A673 (cell line): ENCODE measurements at regions not wholly inside any gene's neighbourhood (a gene's known extent, or its start where the extent isn't known, plus 50 kb on each side); places are given as distances from the start of the nearest gene placed in this dataset.

ENCODE experiments used
- BruUV-seq: library from RNA; stranded (reverse); fragments of 400-500 nt; replicated peaks from 2 replicates; lab custom pipeline; 2021; lab: Mats Ljungman, UMichigan
- CTCF ChIA-PET: fragments of 300-600 bp; sonication (Branson Sonifier 250); formaldehyde crosslinking; loops from one replicate; lab custom pipeline; 2022; ENCODE audit warnings: antibody characterized with exemption; lab: Charles Lee
- POLR2A ChIA-PET: fragments of 300-600 bp; sonication (Branson Sonifier 250); formaldehyde crosslinking; loops from one replicate; lab custom pipeline; 2022; ENCODE audit warnings: antibody characterized with exemption; ENCODE audit not compliant: low non-redundant PET; lab: Charles Lee
- DNase-seq: peaks from one replicate; pipeline ENCODE4 v3.0.0-alpha.2; 2015; ENCODE audit warnings: low spot score
- H3K27ac ChIP-seq: fragments of 200-600 bp; sonication (generic); 2 replicates; pipeline ENCODE4 v1.5.1; 2016; ENCODE audit warnings: mixed run types, low read depth, mild to moderate bottlenecking, mixed read lengths, antibody characterized with exemption, low read length; ENCODE audit not compliant: poor library complexity, severe bottlenecking
- H3K27me3 ChIP-seq: fragments of 200-600 bp; sonication (generic); replicated peaks from 2 replicates; pipeline ENCODE4 v1.6.1; 2017; ENCODE audit warnings: mixed run types, low read depth, mild to moderate bottlenecking, mixed read lengths, antibody characterized with exemption, low read length; ENCODE audit not compliant: insufficient read depth, poor library complexity
- H3K36me3 ChIP-seq: fragments of 200-600 bp; sonication (generic); 2 replicates; pipeline ENCODE4 v1.6.1; 2016; ENCODE audit warnings: mixed run types, mild to moderate bottlenecking, mixed read lengths, antibody characterized with exemption, low read length; ENCODE audit not compliant: insufficient read depth, poor library complexity, severe bottlenecking
- H3K4me1 ChIP-seq: fragments of 200-600 bp; sonication (generic); 2 replicates; pipeline ENCODE4 v1.6.1; 2017; ENCODE audit warnings: mixed run types, mild to moderate bottlenecking, mixed read lengths, antibody characterized with exemption, low read length; ENCODE audit not compliant: insufficient read depth, poor library complexity, severe bottlenecking
- H3K4me3 ChIP-seq: fragments of 200-600 bp; sonication (generic); 2 replicates; pipeline ENCODE4 v1.5.1; 2016; ENCODE audit warnings: low read depth, mixed run types, mild to moderate bottlenecking, mixed read lengths, low read length; ENCODE audit not compliant: poor library complexity, severe bottlenecking
- H3K9me3 ChIP-seq: fragments of 200-600 bp; sonication (generic); 2 replicates; pipeline ENCODE4 v1.6.1; 2016; ENCODE audit warnings: mixed run types, low read depth, mild to moderate bottlenecking, mixed read lengths, antibody characterized with exemption, low read length; ENCODE audit not compliant: poor library complexity, severe bottlenecking
- EZH2 ChIP-seq: fragments of 200-600 bp; sonication (generic); IDR thresholded peaks from 2 replicates; pipeline ENCODE4 v1.6.1; 2017; ENCODE audit warnings: borderline replicate concordance, low read depth, mild to moderate bottlenecking, mixed read lengths, antibody characterized with exemption, low read length; ENCODE audit not compliant: poor library complexity, severe bottlenecking
- intact Hi-C: fragments of 100-400 bp; cut with micrococcal nuclease; formaldehyde crosslinking; loops from one replicate; pipeline ENCODE4 v1.10.0; 2022; ENCODE audit not compliant: unreplicated experiment
- TF ChIP-seq, protein P1 (sequence below): fragments of 300-800, 200-600 bp; sonication (generic); conservative IDR thresholded peaks from 2 replicates; pipeline ENCODE4 v1.5.1; 2017; ENCODE audit warnings: low read depth, mild to moderate bottlenecking, antibody characterized with exemption, low read length, moderate library complexity, mixed read lengths

DNA sequence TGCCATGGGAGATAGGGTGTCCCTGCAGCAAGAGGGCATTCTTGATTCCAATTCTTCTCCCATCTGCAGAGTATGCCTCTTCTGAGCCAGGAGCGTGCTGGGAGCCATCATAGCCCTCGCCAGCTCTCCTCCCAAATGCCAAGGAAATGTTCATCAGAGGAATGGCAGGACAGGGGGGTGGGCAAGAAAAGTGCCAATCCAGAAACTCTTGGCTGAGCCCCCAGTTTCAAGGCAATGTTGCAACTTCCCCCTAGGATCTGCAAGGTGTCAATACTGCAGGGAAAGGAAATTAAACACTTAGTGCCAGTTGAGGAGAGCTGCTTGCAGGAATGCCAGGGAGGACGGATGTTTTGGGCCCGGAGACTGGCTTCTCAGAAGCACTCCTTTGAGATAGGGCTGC, 94.8 kb upstream of the PRDM11 start:
- TF ChIP-seq EZH2 = no peak
- TF ChIP-seq, protein P1, sequence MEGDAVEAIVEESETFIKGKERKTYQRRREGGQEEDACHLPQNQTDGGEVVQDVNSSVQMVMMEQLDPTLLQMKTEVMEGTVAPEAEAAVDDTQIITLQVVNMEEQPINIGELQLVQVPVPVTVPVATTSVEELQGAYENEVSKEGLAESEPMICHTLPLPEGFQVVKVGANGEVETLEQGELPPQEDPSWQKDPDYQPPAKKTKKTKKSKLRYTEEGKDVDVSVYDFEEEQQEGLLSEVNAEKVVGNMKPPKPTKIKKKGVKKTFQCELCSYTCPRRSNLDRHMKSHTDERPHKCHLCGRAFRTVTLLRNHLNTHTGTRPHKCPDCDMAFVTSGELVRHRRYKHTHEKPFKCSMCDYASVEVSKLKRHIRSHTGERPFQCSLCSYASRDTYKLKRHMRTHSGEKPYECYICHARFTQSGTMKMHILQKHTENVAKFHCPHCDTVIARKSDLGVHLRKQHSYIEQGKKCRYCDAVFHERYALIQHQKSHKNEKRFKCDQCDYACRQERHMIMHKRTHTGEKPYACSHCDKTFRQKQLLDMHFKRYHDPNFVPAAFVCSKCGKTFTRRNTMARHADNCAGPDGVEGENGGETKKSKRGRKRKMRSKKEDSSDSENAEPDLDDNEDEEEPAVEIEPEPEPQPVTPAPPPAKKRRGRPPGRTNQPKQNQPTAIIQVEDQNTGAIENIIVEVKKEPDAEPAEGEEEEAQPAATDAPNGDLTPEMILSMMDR = no peak
- Histone ChIP-seq H3K36me3 (no peaks in the 10 kb centered on the region), H3K4me3 (no peak overlapping the region), H3K27ac (no peak overlapping the region), H3K4me1 (peaks cover 1% of the 10 kb centered on the region), H3K27me3 (no peaks in the 10 kb centered on the region), H3K9me3 (no peaks in the 10 kb centered on the region)
- POLR2A ChIA-PET = no interaction called here
- no peak for DNase-seq
- CTCF ChIA-PET = no interaction called here
- no TSS peak for BruUV-seq
- intact Hi-C loops = no loop called here

DNA sequence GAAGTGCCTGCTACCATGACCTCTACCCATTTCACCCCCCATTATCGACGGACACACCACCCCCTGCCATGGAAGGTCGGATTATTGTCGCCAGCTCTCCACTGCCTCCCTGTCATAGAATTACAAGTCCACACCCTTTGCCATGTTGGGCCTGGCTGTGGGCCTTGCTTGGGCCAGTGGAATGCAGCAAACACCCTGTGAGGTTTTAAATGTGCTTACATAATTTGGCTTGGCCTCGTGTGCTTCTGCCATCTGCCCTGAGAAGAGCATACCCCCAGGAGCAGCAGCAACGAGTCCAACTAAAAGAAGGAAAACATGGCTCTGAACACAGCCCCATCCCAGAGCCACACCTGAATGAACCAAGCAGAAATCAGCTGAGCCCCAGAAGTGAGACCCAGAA, 94.1 kb upstream of the PRDM11 start:
- intact Hi-C loops = no loop called here
- H3K4me1 ChIP-seq = peaks cover 3% of the 10 kb centered on the region
- H3K9me3 ChIP-seq = no peaks in the 10 kb centered on the region
- H3K27ac ChIP-seq = no peak overlapping the region
- ChIA-PET CTCF (no interaction called here), POLR2A (no interaction called here)
- BruUV-seq = no TSS peak
- no peaks in the 10 kb centered on the region for H3K36me3 ChIP-seq
- H3K27me3 ChIP-seq = no peaks in the 10 kb centered on the region
- DNase-seq = no peak
- H3K4me3 ChIP-seq = no peak overlapping the region
- no peak for TF ChIP-seq EZH2
- TF ChIP-seq, protein P1 = no peak

DNA sequence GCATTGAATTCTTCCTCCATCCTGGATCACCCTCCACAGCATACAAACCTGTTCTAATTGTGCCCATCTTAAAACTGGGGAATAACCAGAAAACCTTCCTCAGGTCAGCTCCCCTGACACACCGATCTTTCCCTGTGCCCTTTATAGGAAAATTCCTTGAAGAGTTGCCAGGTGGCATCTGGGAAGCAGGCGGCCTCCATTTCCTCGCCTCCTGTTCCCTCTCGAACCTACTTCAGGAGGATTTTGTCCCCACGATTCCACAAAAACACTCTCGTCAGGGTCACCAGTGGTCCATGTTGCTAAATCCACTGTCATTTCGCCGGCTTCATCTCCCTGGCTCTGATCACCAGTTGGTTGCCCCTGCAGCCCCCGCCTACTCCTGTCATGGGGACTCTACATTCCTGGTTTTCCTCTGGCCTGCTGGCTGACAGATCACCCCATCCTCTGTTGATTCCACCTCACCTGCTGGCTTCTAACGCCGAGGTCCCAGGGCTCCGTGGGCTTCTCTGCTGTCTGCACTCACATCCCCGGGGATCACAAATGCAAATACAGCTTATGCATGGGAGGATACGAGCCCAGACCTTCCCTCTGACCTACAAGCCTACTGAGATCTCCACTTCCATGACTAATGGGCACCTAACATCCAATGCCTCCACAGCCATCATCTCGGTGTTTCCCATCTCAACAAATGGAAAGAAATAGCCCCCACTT, 92.5 kb upstream of the PRDM11 start:
- Histone ChIP-seq H3K36me3 (no peaks in the 10 kb centered on the region), H3K27ac (no peak overlapping the region), H3K4me1 (peaks cover 3% of the 10 kb centered on the region), H3K27me3 (no peaks in the 10 kb centered on the region), H3K4me3 (no peak overlapping the region), H3K9me3 (no peaks in the 10 kb centered on the region)
- ChIA-PET POLR2A (no interaction called here), CTCF (no interaction called here)
- TF ChIP-seq EZH2 = no peak
- TF ChIP-seq, protein P1 = no peak
- DNase-seq = no peak
- intact Hi-C loops = no loop called here
- BruUV-seq = no TSS peak
